ENCODE measurements at regions not wholly inside any gene's neighbourhood (a gene's known extent, or its start where the extent isn't known, plus 50 kb on each side); places are given as distances from the start of the nearest gene placed in this dataset.

GRCh38 chr14:101467181-101467926, 93.9 kb upstream of the DIO3 start:
- in situ Hi-C loops (cut with HindIII; ENCODE audit: low sequenced_read_pairs) = loop anchor here (10.0 kb wide), 1 partner anchor 123 kb away; no protein-coding TSS in a partner anchor

DNA sequence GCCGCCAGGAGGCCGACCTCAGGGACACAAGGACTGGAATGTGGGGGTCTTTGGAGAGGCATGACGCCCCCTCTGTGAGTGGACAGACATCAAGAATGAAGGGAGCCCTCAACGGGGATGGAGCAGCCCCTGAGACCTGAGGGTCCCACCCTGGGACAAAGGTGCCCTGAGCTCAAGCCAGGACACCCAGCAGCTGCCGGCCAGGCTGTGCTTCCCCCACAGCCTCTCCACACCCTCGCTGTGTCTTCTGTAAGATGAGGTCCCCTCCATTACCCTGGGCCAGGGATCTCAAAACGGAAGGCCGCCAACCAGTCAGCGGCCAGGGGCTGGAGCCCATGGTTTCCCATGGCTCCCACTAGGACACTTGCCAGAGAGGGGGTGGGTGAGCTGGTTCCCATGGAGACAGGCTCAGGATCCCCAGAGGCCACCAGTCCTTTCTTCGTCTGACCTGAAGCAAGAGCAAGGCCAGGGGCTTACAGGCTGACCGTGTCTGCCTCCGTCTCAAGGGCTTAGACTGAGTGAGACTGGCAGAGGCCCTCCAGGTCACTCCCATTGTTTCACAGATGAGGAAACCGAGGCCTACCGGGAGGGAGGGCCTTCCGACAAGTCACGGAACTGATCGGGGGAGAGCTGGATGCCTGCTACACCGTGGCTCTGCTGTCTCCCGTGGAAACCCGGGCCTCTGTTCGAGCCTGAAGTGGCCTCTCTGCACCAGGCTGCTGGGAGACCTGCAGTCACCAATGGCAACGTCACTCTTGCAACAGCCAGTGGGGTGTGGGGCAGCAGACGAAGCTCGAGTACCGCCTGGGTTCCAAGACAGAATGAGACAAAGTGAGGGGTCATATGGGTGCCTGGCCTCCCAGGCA, 91.7 kb upstream of the DIO3 start:
- in situ Hi-C loops (cut with HindIII; ENCODE audit: low sequenced_read_pairs) = loop anchor here (10.0 kb wide), 1 partner anchor 125 kb away; no protein-coding TSS in a partner anchor

DNA sequence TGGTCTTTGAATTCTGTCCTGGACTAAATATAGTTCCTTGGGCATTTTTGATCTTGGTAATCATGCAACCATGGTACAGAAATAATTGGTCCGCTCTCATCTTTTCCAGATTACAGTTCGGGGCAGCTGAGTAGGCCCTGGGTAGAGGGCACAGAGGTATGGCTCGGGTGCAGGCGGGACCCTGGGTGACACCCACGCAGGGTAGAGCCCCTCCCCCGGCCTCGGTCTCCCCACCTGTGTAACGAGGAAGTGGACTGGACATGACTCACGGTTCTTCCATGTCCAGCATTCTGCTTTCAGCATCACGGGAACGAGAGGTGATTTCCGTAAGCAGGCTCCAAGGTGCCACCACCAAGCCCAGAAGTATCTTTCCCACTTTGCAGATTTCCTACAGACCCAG, 91.0 kb upstream of the DIO3 start:
- in situ Hi-C loops (cut with HindIII; ENCODE audit: low sequenced_read_pairs) = no loop called here

GRCh38 chr14:101471723-101472517, 89.4 kb upstream of the DIO3 start:
- in situ Hi-C loops (cut with HindIII; ENCODE audit: low sequenced_read_pairs) = no loop called here

- in situ Hi-C loops (cut with HindIII; ENCODE audit: low sequenced_read_pairs) = no loop called here
Observed at GRCh38 chr14:101472518-101472849, 88.8 kb upstream of the DIO3 start.

DNA sequence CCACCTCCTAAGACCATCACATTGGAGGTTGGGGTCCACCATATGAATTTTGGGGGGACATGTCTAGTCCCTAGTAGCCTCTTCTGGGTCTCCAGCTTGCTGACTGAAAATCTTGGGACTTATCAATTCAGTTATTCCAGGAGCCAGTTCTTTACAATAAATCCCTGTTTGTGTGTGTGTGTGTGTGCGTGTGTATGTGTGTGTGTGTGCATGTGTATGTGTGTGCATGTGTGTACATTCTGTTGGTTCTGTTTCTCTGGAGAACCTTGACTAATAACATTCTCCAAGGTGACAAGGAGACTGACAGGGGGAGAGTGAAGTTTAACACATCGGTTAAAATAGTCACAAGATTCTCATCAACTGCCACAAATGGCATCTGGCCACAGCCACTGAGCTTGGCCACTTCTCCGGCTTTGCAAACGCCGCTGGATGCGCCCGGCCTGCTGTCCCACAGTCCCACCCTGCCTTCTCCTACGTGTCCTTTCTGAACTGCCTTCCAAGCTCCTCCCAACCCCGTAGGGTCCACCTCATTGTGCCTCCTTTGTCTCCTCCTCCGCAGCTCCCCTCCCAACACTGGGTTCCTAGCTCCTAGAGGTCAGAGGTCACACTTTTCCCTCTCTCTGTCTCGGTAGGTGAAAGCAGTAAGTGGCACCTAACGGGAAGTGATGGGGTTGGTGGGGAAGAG, 88.1 kb upstream of the DIO3 start:
- in situ Hi-C loops (cut with HindIII; ENCODE audit: low sequenced_read_pairs) = no loop called here

DNA sequence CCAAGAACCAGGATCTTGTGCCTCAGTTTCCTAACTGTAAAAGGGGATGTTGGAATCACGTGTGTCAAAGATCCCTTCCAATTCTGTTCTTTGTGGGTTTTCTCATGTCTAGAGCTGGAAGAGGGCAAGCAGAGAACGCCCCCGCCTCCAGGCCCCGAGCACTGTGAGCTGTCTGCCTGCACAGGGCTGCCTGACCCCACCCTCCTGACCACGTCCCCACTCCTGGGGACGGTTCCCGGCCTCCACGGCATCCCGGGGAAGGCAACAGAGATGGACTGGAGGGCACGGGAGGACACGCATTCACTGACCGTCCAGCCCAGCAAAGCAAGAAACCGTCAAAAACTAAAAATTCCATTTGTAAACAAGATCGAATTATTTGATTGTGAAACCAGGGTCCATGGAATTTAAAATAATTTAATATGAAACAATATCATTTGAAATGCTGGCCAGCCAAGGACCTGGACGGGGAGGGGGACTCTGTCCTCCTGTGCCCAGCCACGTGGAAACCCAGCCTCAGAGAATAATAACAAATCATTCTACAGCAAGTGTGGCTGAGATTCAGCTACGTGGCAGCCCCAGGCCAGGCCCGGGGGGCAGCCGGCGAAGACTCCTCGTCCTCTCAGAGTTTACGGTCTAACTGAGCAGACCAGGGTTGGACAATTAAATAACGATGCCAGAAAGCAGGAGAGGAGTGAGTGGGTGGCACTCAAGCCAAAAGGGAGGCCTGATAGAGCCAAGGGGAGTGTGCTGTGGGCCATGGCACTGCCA, 87.3 kb upstream of the DIO3 start:
- in situ Hi-C loops (cut with HindIII; ENCODE audit: low sequenced_read_pairs) = no loop called here

DNA sequence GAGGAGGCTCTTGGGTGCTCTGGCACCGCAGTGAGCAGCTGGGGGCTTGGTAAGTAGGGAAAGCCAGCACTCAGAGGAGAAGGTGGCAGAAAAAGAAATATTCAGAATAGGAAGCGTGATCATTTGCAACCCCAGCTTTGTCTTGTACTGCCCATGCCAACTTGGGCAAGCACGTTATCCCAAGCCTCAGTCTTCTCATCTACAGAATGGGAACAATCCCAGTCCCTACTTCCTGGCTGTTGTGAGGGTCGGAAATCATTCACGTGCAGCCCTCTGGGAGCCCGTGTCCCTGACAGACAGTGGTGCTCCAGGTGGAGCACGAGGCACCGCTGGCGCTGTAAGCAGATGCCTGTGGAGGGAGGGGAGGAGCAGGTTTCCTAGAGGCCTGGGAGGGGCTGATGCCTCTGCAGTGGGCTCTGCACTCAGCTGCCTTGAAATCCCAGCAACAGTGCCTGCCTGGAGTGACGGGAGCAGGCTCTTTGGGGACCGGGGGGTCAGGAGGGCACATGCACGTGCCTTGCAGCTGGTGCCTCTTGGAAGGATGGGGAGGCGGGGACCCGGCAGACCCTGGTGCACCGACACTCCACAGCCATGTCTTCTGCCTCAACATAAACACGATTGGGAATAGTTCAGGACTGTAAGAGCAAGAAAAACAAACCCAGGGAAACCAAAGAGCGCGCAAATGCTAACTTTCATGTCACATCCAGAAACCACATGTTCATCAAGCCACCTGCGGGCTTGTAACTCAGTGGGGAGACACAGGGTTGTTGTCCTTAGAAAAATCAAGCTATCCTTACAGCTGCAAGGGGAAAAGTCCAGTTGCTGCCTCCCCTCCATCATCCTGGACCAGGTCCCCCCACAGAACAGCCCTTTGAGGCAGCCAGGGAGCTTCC, 86.5 kb upstream of the DIO3 start:
- in situ Hi-C loops (cut with HindIII; ENCODE audit: low sequenced_read_pairs) = no loop called here

- in situ Hi-C loops (cut with HindIII; ENCODE audit: low sequenced_read_pairs) = no loop called here
Observed at GRCh38 chr14:101475456-101476257, 85.6 kb upstream of the DIO3 start.

GRCh38 chr14:101476258-101476915, 84.9 kb upstream of the DIO3 start:
- in situ Hi-C loops (cut with HindIII; ENCODE audit: low sequenced_read_pairs) = no loop called here

- in situ Hi-C loops (cut with HindIII; ENCODE audit: low sequenced_read_pairs) = no loop called here
Observed at GRCh38 chr14:101476916-101477553, 84.3 kb upstream of the DIO3 start.

GRCh38 chr14:101477648-101478047, 83.6 kb upstream of the DIO3 start:
- in situ Hi-C loops (cut with HindIII; ENCODE audit: low sequenced_read_pairs) = no loop called here

GRCh38 chr14:101478096-101478495, 83.2 kb upstream of the DIO3 start:
- in situ Hi-C loops (cut with HindIII; ENCODE audit: low sequenced_read_pairs) = no loop called here

DNA sequence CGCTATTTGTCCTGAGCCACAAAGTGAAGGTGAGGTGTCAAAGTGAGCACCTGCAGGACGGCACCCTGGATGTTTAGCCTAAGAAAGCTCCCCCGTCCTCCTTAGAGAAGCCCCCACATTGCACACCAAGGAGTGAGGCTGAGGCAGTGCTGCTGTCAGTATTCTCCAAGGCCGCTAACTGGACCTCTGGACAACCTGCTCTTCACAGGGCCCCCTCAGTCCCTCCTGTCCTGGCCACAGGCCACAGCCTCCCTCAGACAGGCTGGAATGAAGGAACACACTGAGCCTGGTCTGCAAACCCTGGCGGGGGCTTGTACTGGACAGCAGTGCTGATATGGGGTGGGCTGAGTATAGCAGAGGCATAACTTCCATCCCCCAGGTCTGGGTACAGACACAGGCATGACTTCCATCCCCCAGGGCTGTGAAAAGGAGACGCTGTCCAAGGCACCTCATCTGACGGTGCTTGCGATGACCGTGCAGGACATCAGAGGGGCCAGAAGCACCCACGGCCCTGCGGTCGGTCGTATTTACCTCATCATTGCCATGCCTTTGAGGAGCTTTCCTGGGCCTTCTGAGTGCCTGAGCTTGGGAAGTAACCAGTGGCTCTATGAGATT, 82.4 kb upstream of the DIO3 start:
- in situ Hi-C loops (cut with HindIII; ENCODE audit: low sequenced_read_pairs) = no loop called here

DNA sequence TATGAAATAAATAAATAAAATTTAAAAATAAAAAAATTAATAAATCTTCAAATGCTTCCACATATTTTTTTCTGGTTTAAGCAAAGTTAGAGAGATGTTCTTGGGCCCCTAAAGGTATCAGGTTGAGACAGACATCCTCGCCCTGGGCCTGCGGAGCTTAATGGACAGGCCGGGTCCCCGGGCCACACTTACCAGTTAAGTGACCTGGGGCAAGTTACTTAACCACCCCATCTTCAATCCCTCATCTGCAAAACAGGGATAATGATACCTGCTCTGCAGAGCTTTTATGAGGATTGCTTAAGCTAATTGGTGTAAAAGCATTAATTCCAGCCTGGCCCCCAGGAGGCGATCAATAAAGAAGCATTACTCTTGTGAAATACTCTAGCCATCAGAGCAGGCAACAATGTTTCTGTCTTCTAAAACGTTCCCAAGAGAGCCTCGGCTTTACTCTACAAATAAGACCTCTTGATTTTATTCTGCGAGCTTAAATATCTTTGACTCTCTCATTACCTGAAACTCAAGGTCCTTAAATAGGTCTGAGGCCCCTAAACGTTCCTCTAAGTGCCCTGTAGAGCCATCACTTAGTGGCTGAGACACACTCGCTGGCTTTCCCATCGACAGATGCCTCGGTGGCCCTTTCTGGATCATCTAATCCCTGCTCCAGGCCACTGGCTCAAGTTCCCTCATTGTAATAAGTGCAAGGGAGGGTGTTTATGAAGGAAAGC, 81.1 kb upstream of the DIO3 start:
- in situ Hi-C loops (cut with HindIII; ENCODE audit: low sequenced_read_pairs) = no loop called here

Data from DLD1 (cell line).